IPS-20b (cell line): ENCODE measurements at regions not wholly inside any gene's neighbourhood (a gene's known extent, or its start where the extent isn't known, plus 50 kb on each side); places are given as distances from the start of the nearest gene placed in this dataset.

Experiments used
- H3K27ac ChIP-seq: one replicate; pipeline ENCODE4 v1.5.1; 2013; ENCODE audit warnings: low read length
- H3K27me3 ChIP-seq: 2 replicates; pipeline ENCODE4 v1.6.1; 2013; ENCODE audit warnings: mild to moderate bottlenecking, low read length, inconsistent platforms; ENCODE audit not compliant: insufficient read depth
- H3K36me3 ChIP-seq: 2 replicates; pipeline ENCODE4 v1.6.1; 2013; ENCODE audit warnings: low read depth, mild to moderate bottlenecking, inconsistent platforms, low read length, moderate library complexity; ENCODE audit not compliant: insufficient read depth
- H3K4me1 ChIP-seq: 2 replicates; pipeline ENCODE4 v1.6.1; 2013; ENCODE audit warnings: mild to moderate bottlenecking, control low read depth, inconsistent platforms, low read length, moderate library complexity; ENCODE audit not compliant: insufficient read depth
- H3K4me3 ChIP-seq: 2 replicates; pipeline ENCODE4 v1.5.1; 2013; ENCODE audit warnings: mild to moderate bottlenecking, low read length, inconsistent platforms
- H3K9ac ChIP-seq: 2 replicates; pipeline ENCODE4 v1.6.1; 2013; ENCODE audit warnings: low read depth, mild to moderate bottlenecking, inconsistent platforms, low read length, moderate library complexity
- H3K9me3 ChIP-seq: 2 replicates; pipeline ENCODE4 v1.6.1; 2013; ENCODE audit warnings: mild to moderate bottlenecking, low read depth, low read length, inconsistent platforms; ENCODE audit not compliant: insufficient read depth

- no peaks in the 10 kb centered on the region for H3K36me3 ChIP-seq
- no peaks in the 10 kb centered on the region for H3K9me3 ChIP-seq
- H3K27me3 ChIP-seq = no peaks in the 10 kb centered on the region
- H3K9ac ChIP-seq = no peak overlapping the region
- H3K27ac ChIP-seq = no peak overlapping the region
- H3K4me1 ChIP-seq = 0 out of 2 replicates have a peak, but pooled peaks cover 5% of the 10 kb centered on the region
- H3K4me3 ChIP-seq = no peak overlapping the region
Measured at GRCh38 chr13:83327091-83327490, 555.2 kb downstream of the SLITRK1 start.

GRCh38 chr13:83325125-83325853 lies 557.0 kb downstream of the SLITRK1 start:
- no peaks in the 10 kb centered on the region for H3K27me3 ChIP-seq
- 0 out of 2 replicates have a peak, but pooled peaks cover 5% of the 10 kb centered on the region for H3K4me1 ChIP-seq
- no peak overlapping the region for H3K27ac ChIP-seq
- H3K9ac ChIP-seq = no peak overlapping the region
- no peaks in the 10 kb centered on the region for H3K9me3 ChIP-seq
- H3K36me3 ChIP-seq = no peaks in the 10 kb centered on the region
- no peak overlapping the region for H3K4me3 ChIP-seq

GRCh38 chr13:83311886-83312577 lies 570.2 kb downstream of the SLITRK1 start:
- Histone ChIP-seq H3K27ac (no peak overlapping the region), H3K9ac (no peak overlapping the region), H3K4me1 (no peaks in the 10 kb centered on the region), H3K9me3 (no peaks in the 10 kb centered on the region), H3K4me3 (no peak overlapping the region), H3K27me3 (no peaks in the 10 kb centered on the region), H3K36me3 (no peaks in the 10 kb centered on the region)

GRCh38 chr13:83298617-83299016 lies 583.7 kb downstream of the SLITRK1 start:
- H3K4me1 ChIP-seq = no peaks in the 10 kb centered on the region
- H3K27me3 ChIP-seq = no peaks in the 10 kb centered on the region
- H3K4me3 ChIP-seq = no peak overlapping the region
- H3K9ac ChIP-seq = no peak overlapping the region
- no peaks in the 10 kb centered on the region for H3K36me3 ChIP-seq
- H3K9me3 ChIP-seq = no peaks in the 10 kb centered on the region; the same call in 1 of the 2 replicates
- H3K27ac ChIP-seq = no peak overlapping the region

- H3K9me3 ChIP-seq = no peaks in the 10 kb centered on the region; the same call in 1 of the 2 replicates
- no peaks in the 10 kb centered on the region for H3K36me3 ChIP-seq
- no peak overlapping the region for H3K27ac ChIP-seq
- H3K9ac ChIP-seq = no peak overlapping the region
- H3K4me1 ChIP-seq = no peaks in the 10 kb centered on the region
- no peak overlapping the region for H3K4me3 ChIP-seq
- H3K27me3 ChIP-seq = no peaks in the 10 kb centered on the region
Measured at GRCh38 chr13:83297586-83298290, 584.5 kb downstream of the SLITRK1 start.

- Histone ChIP-seq H3K9ac (no peak overlapping the region), H3K9me3 (no peaks in the 10 kb centered on the region; the same call in 1 of the 2 replicates), H3K4me1 (no peaks in the 10 kb centered on the region), H3K27me3 (no peaks in the 10 kb centered on the region), H3K27ac (no peak overlapping the region), H3K36me3 (no peaks in the 10 kb centered on the region), H3K4me3 (no peak overlapping the region)
Measured at GRCh38 chr13:83295686-83296085, 586.6 kb downstream of the SLITRK1 start.

- H3K4me3 ChIP-seq = no peak overlapping the region
- no peaks in the 10 kb centered on the region for H3K27me3 ChIP-seq
- no peaks in the 10 kb centered on the region for H3K9me3 ChIP-seq
- H3K27ac ChIP-seq = no peak overlapping the region
- H3K4me1 ChIP-seq = no peaks in the 10 kb centered on the region
- no peak overlapping the region for H3K9ac ChIP-seq
- H3K36me3 ChIP-seq = no peaks in the 10 kb centered on the region
Measured at GRCh38 chr13:83286737-83287136, 595.5 kb downstream of the SLITRK1 start.

- Histone ChIP-seq H3K36me3 (no peaks in the 10 kb centered on the region), H3K27me3 (no peaks in the 10 kb centered on the region), H3K27ac (no peak overlapping the region), H3K4me1 (peaks cover 4% of the 10 kb centered on the region; the same call in 1 of the 2 replicates), H3K9me3 (no peaks in the 10 kb centered on the region), H3K4me3 (no peak overlapping the region), H3K9ac (no peak overlapping the region)
Measured at GRCh38 chr13:83281654-83282053, 600.6 kb downstream of the SLITRK1 start.

- no peak overlapping the region for H3K27ac ChIP-seq
- no peak overlapping the region for H3K4me3 ChIP-seq
- no peak overlapping the region for H3K9ac ChIP-seq
- no peaks in the 10 kb centered on the region for H3K27me3 ChIP-seq
- H3K4me1 ChIP-seq = peaks cover 6% of the 10 kb centered on the region; the same call in 1 of the 2 replicates
- H3K36me3 ChIP-seq = no peaks in the 10 kb centered on the region
- H3K9me3 ChIP-seq = no peaks in the 10 kb centered on the region
Measured at GRCh38 chr13:83274679-83275078, 607.6 kb downstream of the SLITRK1 start.

- Histone ChIP-seq H3K9me3 (no peaks in the 10 kb centered on the region), H3K27ac (no peak overlapping the region), H3K4me3 (no peak overlapping the region), H3K27me3 (no peaks in the 10 kb centered on the region), H3K4me1 (peaks cover 6% of the 10 kb centered on the region; the same call in 1 of the 2 replicates), H3K9ac (no peak overlapping the region), H3K36me3 (no peaks in the 10 kb centered on the region)
Measured at GRCh38 chr13:83272652-83273240, 609.5 kb downstream of the SLITRK1 start.

- no peaks in the 10 kb centered on the region for H3K9me3 ChIP-seq
- H3K27ac ChIP-seq = no peak overlapping the region
- H3K4me1 ChIP-seq = peaks cover 6% of the 10 kb centered on the region; the same call in 1 of the 2 replicates
- no peaks in the 10 kb centered on the region for H3K27me3 ChIP-seq
- no peak overlapping the region for H3K9ac ChIP-seq
- no peaks in the 10 kb centered on the region for H3K36me3 ChIP-seq
- no peak overlapping the region for H3K4me3 ChIP-seq
Measured at GRCh38 chr13:83272076-83272475, 610.2 kb downstream of the SLITRK1 start.
